Testis (tissue), 2 donors: ENCODE measurements at regions not wholly inside any gene's neighbourhood (a gene's known extent, or its start where the extent isn't known, plus 50 kb on each side); places are given as distances from the start of the nearest gene placed in this dataset.

Experiments used
- POLR2A ChIP-seq: fragments of 450-650 bp; IDR thresholded peaks from one replicate; pipeline ENCODE4 v1.6.1; 2017; ENCODE audit warnings: antibody characterized with exemption, mild to moderate bottlenecking, moderate library complexity
- TF ChIP-seq, protein P1 (sequence below), 3 experiments: fragments of 450-650 bp in 2 of 3; fragments of 200-600 bp in 1 of 3; sonication (generic) in 1 of 3; IDR thresholded peaks; one replicate each; pipeline ENCODE4 v1.5.1; 2016 to 2019; ENCODE audit warnings: antibody characterized with exemption in 3 of 3, mild to moderate bottlenecking in 2 of 3, moderate library complexity in 1 of 3

DNA sequence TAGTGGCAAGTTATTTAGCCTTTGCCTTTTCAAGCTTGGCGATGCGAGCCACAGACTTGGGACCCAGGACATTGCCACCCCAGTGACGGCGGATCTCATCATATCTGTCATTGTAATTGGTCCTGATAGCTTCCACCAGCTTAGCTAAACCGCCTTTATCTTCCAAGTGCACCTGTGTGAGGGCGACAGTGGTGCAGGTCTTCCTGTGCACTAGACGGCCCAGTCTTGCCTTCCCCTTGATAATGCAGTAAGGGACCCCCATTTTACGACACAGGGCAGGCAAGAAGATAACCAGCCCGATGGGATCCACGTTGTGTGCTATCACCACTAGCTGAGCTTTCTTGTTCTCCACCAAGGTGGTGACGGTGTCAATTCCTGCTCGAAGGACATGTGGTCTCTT is 99.6 kb upstream of the ITGB1 start:
- TF ChIP-seq POLR2A = no peak
- TF ChIP-seq, protein P1, sequence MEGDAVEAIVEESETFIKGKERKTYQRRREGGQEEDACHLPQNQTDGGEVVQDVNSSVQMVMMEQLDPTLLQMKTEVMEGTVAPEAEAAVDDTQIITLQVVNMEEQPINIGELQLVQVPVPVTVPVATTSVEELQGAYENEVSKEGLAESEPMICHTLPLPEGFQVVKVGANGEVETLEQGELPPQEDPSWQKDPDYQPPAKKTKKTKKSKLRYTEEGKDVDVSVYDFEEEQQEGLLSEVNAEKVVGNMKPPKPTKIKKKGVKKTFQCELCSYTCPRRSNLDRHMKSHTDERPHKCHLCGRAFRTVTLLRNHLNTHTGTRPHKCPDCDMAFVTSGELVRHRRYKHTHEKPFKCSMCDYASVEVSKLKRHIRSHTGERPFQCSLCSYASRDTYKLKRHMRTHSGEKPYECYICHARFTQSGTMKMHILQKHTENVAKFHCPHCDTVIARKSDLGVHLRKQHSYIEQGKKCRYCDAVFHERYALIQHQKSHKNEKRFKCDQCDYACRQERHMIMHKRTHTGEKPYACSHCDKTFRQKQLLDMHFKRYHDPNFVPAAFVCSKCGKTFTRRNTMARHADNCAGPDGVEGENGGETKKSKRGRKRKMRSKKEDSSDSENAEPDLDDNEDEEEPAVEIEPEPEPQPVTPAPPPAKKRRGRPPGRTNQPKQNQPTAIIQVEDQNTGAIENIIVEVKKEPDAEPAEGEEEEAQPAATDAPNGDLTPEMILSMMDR (IDR thresholded peaks at IDR 0.05) = no peak
